AG04449 (cell line): ENCODE measurements at regions not wholly inside any gene's neighbourhood (a gene's known extent, or its start where the extent isn't known, plus 50 kb on each side); places are given as distances from the start of the nearest gene placed in this dataset.

Experiments used
- CTCF ChIA-PET: fragments of 350-600 bp; formaldehyde crosslinking; extraction: SDS; loops from one replicate; lab custom pipeline; 2021; ENCODE audit warnings: antibody characterized with exemption; lab: Yijun Ruan, JAX
- POLR2A ChIA-PET: fragments of 400-600, 350-600 bp; formaldehyde crosslinking; extraction: SDS; loops from one replicate; lab custom pipeline; 2020; ENCODE audit warnings: antibody characterized with exemption, inconsistent platforms; lab: Yijun Ruan, JAX
- DNase-seq: peaks from one replicate; pipeline ENCODE4 v3.0.0-alpha.2; 2010; ENCODE audit warnings: low read depth, low spot score
- H3K4me3 ChIP-seq: 2 replicates; pipeline ENCODE4 v1.5.1; 2011; ENCODE audit warnings: low read depth, mild to moderate bottlenecking, control low read depth, low read length
- CTCF ChIP-seq: IDR thresholded peaks from one replicate; pipeline ENCODE4 v1.5.1; 2011; ENCODE audit warnings: mild to moderate bottlenecking, moderate library complexity, low read length, control low read depth, inconsistent platforms; ENCODE audit not compliant: insufficient read depth; ENCODE audit errors: missing control alignments

DNA sequence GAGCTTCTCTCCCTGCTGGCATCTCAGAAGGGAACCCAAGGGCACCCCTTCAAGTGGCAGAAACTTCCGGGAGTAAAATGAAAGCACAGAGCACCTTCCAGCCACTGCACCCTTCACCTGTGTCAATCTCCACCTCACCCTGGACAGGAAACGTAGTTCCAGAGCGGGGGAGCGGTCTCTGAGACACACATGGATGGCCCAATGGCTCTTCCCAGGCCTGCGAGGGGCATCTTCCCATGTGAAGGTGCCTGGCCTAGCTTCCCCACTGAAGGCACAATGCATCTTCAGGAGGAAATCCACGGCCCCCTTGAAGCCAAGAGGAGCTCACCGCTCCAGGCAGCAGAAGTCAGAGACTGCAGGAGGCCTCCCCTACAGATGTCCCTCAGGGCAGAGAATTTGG is 234.2 kb downstream of the BRD1 start:
- POLR2A ChIA-PET = no interaction called here
- CTCF ChIA-PET = no interaction called here
- no peak overlapping the region for H3K4me3 ChIP-seq
- TF ChIP-seq CTCF = no peak
- DNase-seq = no peak

DNA sequence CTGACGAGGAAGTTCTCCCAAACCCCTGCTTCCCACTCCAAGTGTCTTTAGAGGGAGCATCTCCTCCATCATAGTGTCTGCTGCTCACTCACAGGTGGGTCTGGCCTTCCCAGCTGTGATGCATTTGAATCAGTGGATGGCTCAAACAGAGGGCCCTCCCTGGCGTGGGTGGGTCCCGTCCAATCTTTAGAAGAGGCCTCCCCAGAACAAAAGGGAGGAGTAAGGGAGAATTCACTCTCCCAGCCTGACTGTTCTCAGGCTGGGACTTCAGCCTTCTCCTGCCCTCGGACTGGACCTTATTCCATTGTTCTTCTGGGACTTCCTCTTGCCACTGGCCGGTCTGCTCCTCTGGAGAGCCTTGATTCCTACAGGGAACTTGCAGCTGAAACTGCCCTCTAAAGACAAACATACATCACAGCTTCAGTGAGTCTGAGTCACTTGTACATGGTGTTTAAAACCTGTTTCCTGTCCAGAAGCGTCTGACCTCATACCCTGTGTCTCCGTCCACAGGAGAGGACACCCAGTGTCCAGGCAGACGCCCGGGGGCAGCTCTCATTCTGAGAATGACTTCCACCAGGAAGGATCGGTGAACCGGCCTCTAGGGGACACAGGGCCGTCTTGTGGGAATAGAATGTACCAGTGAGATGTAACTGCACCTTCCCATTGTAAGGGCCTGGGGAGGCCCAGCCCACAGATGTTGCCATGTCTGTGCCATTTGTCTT is 234.7 kb downstream of the BRD1 start:
- ChIA-PET CTCF (no interaction called here), POLR2A (no interaction called here)
- no peak for DNase-seq
- no peak overlapping the region for H3K4me3 ChIP-seq
- TF ChIP-seq CTCF = no peak

DNA sequence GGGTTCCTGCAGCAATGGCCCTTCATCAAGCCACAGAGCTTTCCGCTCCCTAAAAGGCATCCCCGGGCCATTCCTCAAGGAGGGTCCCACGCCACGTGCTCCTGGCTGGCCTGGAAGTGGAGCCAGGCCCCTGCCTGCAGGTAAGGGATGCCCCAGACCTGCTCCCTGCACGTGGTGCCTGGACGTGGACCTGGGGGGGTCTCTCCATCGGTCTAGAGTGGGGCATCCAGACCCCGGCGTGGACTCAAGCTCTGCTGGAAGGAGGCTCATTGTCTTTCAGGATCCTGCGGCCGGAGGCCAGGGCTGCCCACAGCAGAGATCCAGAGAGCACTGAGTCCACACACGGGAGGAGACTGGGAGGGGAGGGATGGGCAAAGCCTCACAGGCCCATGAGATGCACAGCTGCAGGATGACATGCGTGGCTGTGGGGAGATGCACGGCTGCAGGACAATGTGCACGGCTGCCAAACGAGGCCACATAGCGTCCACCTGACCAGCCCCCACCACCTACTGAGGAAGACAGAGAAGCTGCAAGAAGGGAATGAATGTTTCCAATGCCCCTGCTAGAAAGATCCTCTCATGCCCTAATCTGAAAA is 236.7 kb downstream of the BRD1 start:
- ChIA-PET CTCF (no interaction called here), POLR2A (no interaction called here)
- TF ChIP-seq CTCF = no peak
- DNase-seq = no peak
- no peak overlapping the region for H3K4me3 ChIP-seq

DNA sequence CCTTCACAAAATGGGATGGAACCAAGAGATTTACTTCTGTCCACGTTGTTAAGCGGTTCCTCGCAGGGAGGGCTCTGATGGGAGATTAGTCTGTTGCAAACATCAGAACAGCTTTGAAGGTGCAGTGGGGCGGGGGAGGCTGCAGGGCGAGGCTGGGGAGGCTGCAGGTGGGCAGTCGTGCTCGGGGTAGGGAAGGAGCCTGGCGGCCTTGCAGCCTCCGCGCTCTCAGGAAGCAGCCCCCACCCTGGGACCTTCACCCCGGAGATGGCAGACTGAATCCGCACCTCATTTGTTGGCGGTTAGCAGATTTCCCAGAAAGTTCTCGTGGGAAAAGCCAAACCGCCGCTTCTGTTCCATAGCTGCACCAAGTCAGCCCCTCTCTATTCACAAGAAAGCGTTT is 237.3 kb downstream of the BRD1 start:
- no peak for TF ChIP-seq CTCF
- DNase-seq = no peak
- no peak overlapping the region for H3K4me3 ChIP-seq
- CTCF ChIA-PET = no interaction called here
- POLR2A ChIA-PET = no interaction called here

DNA sequence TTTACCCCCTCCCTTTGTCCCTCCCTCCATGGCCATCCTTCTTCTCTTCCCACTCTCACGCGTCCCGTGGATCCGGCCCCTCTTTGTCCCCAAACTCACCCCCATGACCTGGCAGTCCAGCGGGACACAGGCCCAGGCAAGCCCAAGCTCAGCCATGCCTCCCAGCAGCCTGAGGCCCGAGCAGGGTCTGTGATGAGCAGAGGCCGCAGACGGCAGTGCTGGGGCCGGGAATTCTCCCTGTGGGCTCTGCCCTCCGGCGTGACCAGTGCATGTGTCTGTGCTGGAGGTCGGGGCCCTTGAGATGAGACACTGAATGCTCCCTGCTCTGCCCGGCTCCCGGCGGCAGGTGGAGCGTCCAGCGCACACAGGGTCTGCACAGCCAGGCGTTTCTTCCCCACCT is 237.9 kb downstream of the BRD1 start:
- DNase-seq = no peak
- no peak overlapping the region for H3K4me3 ChIP-seq
- no peak for TF ChIP-seq CTCF
- CTCF ChIA-PET = no interaction called here
- POLR2A ChIA-PET = no interaction called here

GRCh38 chr22:49589301-49589700 is 238.4 kb downstream of the BRD1 start:
- CTCF ChIA-PET = no interaction called here
- DNase-seq = no peak
- H3K4me3 ChIP-seq = no peak overlapping the region
- no peak for TF ChIP-seq CTCF
- POLR2A ChIA-PET = no interaction called here
